Naive thymus-derived CD8-positive, alpha-beta T cell (primary cell): ENCODE measurements at regions not wholly inside any gene's neighbourhood (a gene's known extent, or its start where the extent isn't known, plus 50 kb on each side); places are given as distances from the start of the nearest gene placed in this dataset.
A peak's percentile ranks its signal among the peaks of the same experiment; 100 is the strongest.
"Not testable (repeated sequence)": the region's sequence is repeated elsewhere in the genome, so short reads cannot be mapped to it uniquely, and the experiment has no call there.

Experiments
- ATAC-seq, 2 donors: fragments of 150-1000 bp; cut with Tn5 transposase in 1 of 2; sonication (Bioruptor Pico), chemical (Tn5 transposase) in 1 of 2; 1 replicate in 1 of 2; 2 replicates in 1 of 2; pipeline ENCODE4 v1.10.0; 2021; ENCODE audit warnings: mild to moderate bottlenecking in 2 of 2, moderate library complexity in 2 of 2
- POLR2A ChIA-PET: fragments of 350-600 bp; sonication (Branson Sonifier 250); formaldehyde crosslinking; loops from one replicate; lab custom pipeline; 2021; ENCODE audit warnings: antibody characterized with exemption; lab: Charles Lee
- DNase-seq, 10 donors: peaks; one replicate each; pipeline versions ENCODE4 v3.0.0 to v3.0.0-alpha.2; 2020 to 2022
- H3K27ac Mint-ChIP-seq, 10 donors: one replicate each; pipeline ENCODE4 v1.8.0; 2020 to 2022; ENCODE audit warnings: mild to moderate bottlenecking in 10 of 10, mixed read lengths in 10 of 10, moderate library complexity in 4 of 10, inconsistent platforms in 1 of 10
- H3K27me3 Mint-ChIP-seq, 5 donors: one replicate each; pipeline ENCODE4 v1.8.0; 2021 to 2022; ENCODE audit warnings: mixed read lengths in 5 of 5
- H3K36me3 Mint-ChIP-seq, 3 donors: one replicate each; pipeline ENCODE4 v1.8.0; 2020 to 2022; ENCODE audit warnings: mixed read lengths in 3 of 3, mild to moderate bottlenecking in 2 of 3, inconsistent platforms in 1 of 3
- H3K4me1 Mint-ChIP-seq, 4 donors: one replicate each; pipeline ENCODE4 v1.8.0; 2021 to 2022; ENCODE audit warnings: mixed read lengths in 4 of 4
- H3K4me3 Mint-ChIP-seq, 10 donors: one replicate each; pipeline ENCODE4 v1.8.0; 2020 to 2022; ENCODE audit warnings: mild to moderate bottlenecking in 10 of 10, mixed read lengths in 10 of 10, moderate library complexity in 6 of 10, inconsistent platforms in 1 of 10
- H3K9me3 Mint-ChIP-seq, 9 donors: one replicate each; pipeline ENCODE4 v1.8.0; 2020 to 2022; ENCODE audit warnings: mixed read lengths in 9 of 9, mild to moderate bottlenecking in 3 of 9, inconsistent platforms in 1 of 9, moderate library complexity in 1 of 9

- DNase-seq (no peak), ATAC-seq (no peak)
- no peaks in the 10 kb centered on the region for H3K4me1 Mint-ChIP-seq
- no peak overlapping the region for H3K27ac Mint-ChIP-seq
- no peaks in the 10 kb centered on the region for H3K36me3 Mint-ChIP-seq
- no peaks in the 10 kb centered on the region for H3K9me3 Mint-ChIP-seq
- POLR2A ChIA-PET = no interaction called here
- no peak overlapping the region for H3K4me3 Mint-ChIP-seq
- peaks cover 0 to 22% (median 8%) of the 10 kb centered on the region in 5 donors for H3K27me3 Mint-ChIP-seq
Observed at GRCh38 chr4:7141151-7141834, 51.0 kb upstream of the SORCS2 start.

- POLR2A ChIA-PET = no interaction called here
- Mint-ChIP-seq H3K36me3 (no peaks in the 10 kb centered on the region), H3K4me3 (no peak overlapping the region), H3K9me3 (no peaks in the 10 kb centered on the region), H3K27ac (no peak overlapping the region), H3K27me3 (peaks cover 0 to 20% (median 7%) of the 10 kb centered on the region in 5 donors), H3K4me1 (no peaks in the 10 kb centered on the region)
- DNase-seq (no peak), ATAC-seq (no peak)
Observed at GRCh38 chr4:7140692-7141069, 51.7 kb upstream of the SORCS2 start.

- POLR2A ChIA-PET = no interaction called here
- H3K4me3 Mint-ChIP-seq = no peak overlapping the region
- H3K4me1 Mint-ChIP-seq = no peaks in the 10 kb centered on the region
- ATAC-seq (no peak), DNase-seq (no peak)
- no peaks in the 10 kb centered on the region for H3K9me3 Mint-ChIP-seq
- H3K27ac Mint-ChIP-seq = no peak overlapping the region
- no peaks in the 10 kb centered on the region for H3K36me3 Mint-ChIP-seq
- H3K27me3 Mint-ChIP-seq = peaks cover 0 to 15% (median 7%) of the 10 kb centered on the region in 5 donors
Observed at GRCh38 chr4:7140062-7140691, 52.2 kb upstream of the SORCS2 start.

- ATAC-seq = no peak
- Mint-ChIP-seq H3K9me3 (no peaks in the 10 kb centered on the region), H3K27me3 (peaks cover 0 to 10% (median 7%) of the 10 kb centered on the region in 5 donors), H3K27ac (no peak overlapping the region), H3K4me1 (peaks cover 0 to 2% (median 0%) of the 10 kb centered on the region in 4 donors), H3K36me3 (no peaks in the 10 kb centered on the region), H3K4me3 (no peak overlapping the region)
- no peak for DNase-seq
- POLR2A ChIA-PET = no interaction called here
Observed at GRCh38 chr4:7139167-7139982, 53.0 kb upstream of the SORCS2 start.

GRCh38 chr4:7138223-7139166, 53.8 kb upstream of the SORCS2 start:
- H3K27me3 Mint-ChIP-seq = peaks cover 0 to 10% (median 7%) of the 10 kb centered on the region in 5 donors
- H3K27ac Mint-ChIP-seq = peak overlapping the region in 1 of 10 donors; percentile 24
- no peak overlapping the region for H3K4me3 Mint-ChIP-seq
- DNase-seq (no peak), ATAC-seq (no peak)
- H3K36me3 Mint-ChIP-seq = no peaks in the 10 kb centered on the region
- H3K4me1 Mint-ChIP-seq = peaks cover 0 to 2% (median 0%) of the 10 kb centered on the region in 4 donors
- POLR2A ChIA-PET = no interaction called here
- no peaks in the 10 kb centered on the region for H3K9me3 Mint-ChIP-seq

GRCh38 chr4:7137326-7138200, 54.8 kb upstream of the SORCS2 start:
- H3K9me3 Mint-ChIP-seq = peaks cover 0 to 8% (median 0%) of the 10 kb centered on the region in 9 donors

GRCh38 chr4:7136351-7136750, 56.0 kb upstream of the SORCS2 start:
- no peak overlapping the region for H3K4me3 Mint-ChIP-seq
- POLR2A ChIA-PET = no interaction called here
- peak overlapping the region in 1 of 10 donors; percentile 71 for H3K27ac Mint-ChIP-seq
- ATAC-seq = no peak
- DNase-seq = no peak
- H3K36me3 Mint-ChIP-seq = no peaks in the 10 kb centered on the region
- peaks cover 0 to 2% (median 0%) of the 10 kb centered on the region in 4 donors for H3K4me1 Mint-ChIP-seq
- peaks cover 0 to 8% (median 0%) of the 10 kb centered on the region in 9 donors for H3K9me3 Mint-ChIP-seq
- peaks cover 0 to 9% (median 6%) of the 10 kb centered on the region in 5 donors for H3K27me3 Mint-ChIP-seq

More at GRCh38 chr4:7137326-7138200, 54.8 kb upstream of the SORCS2 start:
- H3K4me3 Mint-ChIP-seq = no peak overlapping the region
- H3K27ac Mint-ChIP-seq = no peak overlapping the region
- no peak for DNase-seq
- H3K36me3 Mint-ChIP-seq = no peaks in the 10 kb centered on the region
- POLR2A ChIA-PET = no interaction called here
- H3K4me1 Mint-ChIP-seq = peaks cover 0 to 2% (median 0%) of the 10 kb centered on the region in 4 donors
- ATAC-seq = no peak
- H3K27me3 Mint-ChIP-seq = peaks cover 0 to 10% (median 7%) of the 10 kb centered on the region in 5 donors

- H3K4me1 Mint-ChIP-seq = peaks cover 0 to 2% (median 0%) of the 10 kb centered on the region in 4 donors
- H3K27me3 Mint-ChIP-seq = peaks cover 0 to 9% (median 3%) of the 10 kb centered on the region in 5 donors
- peak in 1 of 2 donors; percentile 39 for ATAC-seq
- H3K27ac Mint-ChIP-seq = peak overlapping the region in 1 of 10 donors; percentile 44
- no peaks in the 10 kb centered on the region for H3K36me3 Mint-ChIP-seq
- H3K4me3 Mint-ChIP-seq = no peak overlapping the region
- H3K9me3 Mint-ChIP-seq = peaks cover 0 to 8% (median 0%) of the 10 kb centered on the region in 9 donors
- DNase-seq = no peak
- POLR2A ChIA-PET = no interaction called here
Observed at GRCh38 chr4:7135389-7135746, 57.0 kb upstream of the SORCS2 start.

GRCh38 chr4:7134737-7135388, 57.5 kb upstream of the SORCS2 start:
- peak overlapping the region in 1 of 10 donors; percentile 44 for H3K27ac Mint-ChIP-seq
- peaks cover 0 to 2% (median 0%) of the 10 kb centered on the region in 4 donors for H3K4me1 Mint-ChIP-seq
- H3K27me3 Mint-ChIP-seq = peaks cover 0 to 9% (median 0%) of the 10 kb centered on the region in 5 donors
- ATAC-seq (peak in 1 of 2 donors; percentile 10), DNase-seq (no peak)
- no peaks in the 10 kb centered on the region for H3K36me3 Mint-ChIP-seq
- no peak overlapping the region for H3K4me3 Mint-ChIP-seq
- H3K9me3 Mint-ChIP-seq = peaks cover 0 to 8% (median 0%) of the 10 kb centered on the region in 9 donors
- POLR2A ChIA-PET = no interaction called here

GRCh38 chr4:7133818-7134650, 58.3 kb upstream of the SORCS2 start:
- POLR2A ChIA-PET, H3K27me3 Mint-ChIP-seq, ATAC-seq, H3K36me3 Mint-ChIP-seq, H3K4me1 Mint-ChIP-seq, H3K9me3 Mint-ChIP-seq, DNase-seq, H3K4me3 Mint-ChIP-seq: not testable (repeated sequence)
- peak overlapping the region in 1 of 10 donors; percentile 26 for H3K27ac Mint-ChIP-seq
